Omental fat pad (tissue), 3 donors: ENCODE measurements at regions not wholly inside any gene's neighbourhood (a gene's known extent, or its start where the extent isn't known, plus 50 kb on each side); places are given as distances from the start of the nearest gene placed in this dataset.

Source experiments
- ATAC-seq: fragments of 150-250 bp; one replicate; pipeline ENCODE4 v1.9.1; 2016; ENCODE audit warnings: mild to moderate bottlenecking, moderate library complexity; ENCODE audit not compliant: low FRiP score
- DNase-seq: peaks from one replicate; pipeline ENCODE4 v3.0.0-alpha.2; 2019; ENCODE audit warnings: low spot score
- TF ChIP-seq, protein P1 (sequence below), 3 donors: fragments of 450-650 bp; IDR thresholded peaks; one replicate each; pipeline ENCODE4 v1.5.1; 2016 to 2017; ENCODE audit warnings: antibody characterized with exemption in 3 of 3, mild to moderate bottlenecking in 3 of 3, moderate library complexity in 2 of 3

DNA sequence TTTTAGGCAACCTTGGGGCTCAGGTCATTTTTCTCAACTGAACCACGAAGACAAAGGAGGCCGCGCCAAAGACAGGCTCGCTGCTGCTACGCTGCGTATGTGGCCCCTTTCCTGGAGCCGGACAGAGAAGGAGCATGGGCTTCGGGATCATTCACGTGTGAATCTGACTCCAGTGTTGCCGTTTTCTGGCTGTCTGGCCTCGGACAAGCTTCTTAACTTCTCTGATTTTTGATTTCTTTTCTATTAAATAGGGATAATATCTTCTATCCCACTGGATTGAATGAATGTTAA is 50.8 kb upstream of the ZNF366 start:
- ATAC-seq, result no peak
- TF ChIP-seq, protein P1, sequence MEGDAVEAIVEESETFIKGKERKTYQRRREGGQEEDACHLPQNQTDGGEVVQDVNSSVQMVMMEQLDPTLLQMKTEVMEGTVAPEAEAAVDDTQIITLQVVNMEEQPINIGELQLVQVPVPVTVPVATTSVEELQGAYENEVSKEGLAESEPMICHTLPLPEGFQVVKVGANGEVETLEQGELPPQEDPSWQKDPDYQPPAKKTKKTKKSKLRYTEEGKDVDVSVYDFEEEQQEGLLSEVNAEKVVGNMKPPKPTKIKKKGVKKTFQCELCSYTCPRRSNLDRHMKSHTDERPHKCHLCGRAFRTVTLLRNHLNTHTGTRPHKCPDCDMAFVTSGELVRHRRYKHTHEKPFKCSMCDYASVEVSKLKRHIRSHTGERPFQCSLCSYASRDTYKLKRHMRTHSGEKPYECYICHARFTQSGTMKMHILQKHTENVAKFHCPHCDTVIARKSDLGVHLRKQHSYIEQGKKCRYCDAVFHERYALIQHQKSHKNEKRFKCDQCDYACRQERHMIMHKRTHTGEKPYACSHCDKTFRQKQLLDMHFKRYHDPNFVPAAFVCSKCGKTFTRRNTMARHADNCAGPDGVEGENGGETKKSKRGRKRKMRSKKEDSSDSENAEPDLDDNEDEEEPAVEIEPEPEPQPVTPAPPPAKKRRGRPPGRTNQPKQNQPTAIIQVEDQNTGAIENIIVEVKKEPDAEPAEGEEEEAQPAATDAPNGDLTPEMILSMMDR (IDR thresholded peaks at IDR 0.05), result no peak
- DNase-seq, result no peak

DNA sequence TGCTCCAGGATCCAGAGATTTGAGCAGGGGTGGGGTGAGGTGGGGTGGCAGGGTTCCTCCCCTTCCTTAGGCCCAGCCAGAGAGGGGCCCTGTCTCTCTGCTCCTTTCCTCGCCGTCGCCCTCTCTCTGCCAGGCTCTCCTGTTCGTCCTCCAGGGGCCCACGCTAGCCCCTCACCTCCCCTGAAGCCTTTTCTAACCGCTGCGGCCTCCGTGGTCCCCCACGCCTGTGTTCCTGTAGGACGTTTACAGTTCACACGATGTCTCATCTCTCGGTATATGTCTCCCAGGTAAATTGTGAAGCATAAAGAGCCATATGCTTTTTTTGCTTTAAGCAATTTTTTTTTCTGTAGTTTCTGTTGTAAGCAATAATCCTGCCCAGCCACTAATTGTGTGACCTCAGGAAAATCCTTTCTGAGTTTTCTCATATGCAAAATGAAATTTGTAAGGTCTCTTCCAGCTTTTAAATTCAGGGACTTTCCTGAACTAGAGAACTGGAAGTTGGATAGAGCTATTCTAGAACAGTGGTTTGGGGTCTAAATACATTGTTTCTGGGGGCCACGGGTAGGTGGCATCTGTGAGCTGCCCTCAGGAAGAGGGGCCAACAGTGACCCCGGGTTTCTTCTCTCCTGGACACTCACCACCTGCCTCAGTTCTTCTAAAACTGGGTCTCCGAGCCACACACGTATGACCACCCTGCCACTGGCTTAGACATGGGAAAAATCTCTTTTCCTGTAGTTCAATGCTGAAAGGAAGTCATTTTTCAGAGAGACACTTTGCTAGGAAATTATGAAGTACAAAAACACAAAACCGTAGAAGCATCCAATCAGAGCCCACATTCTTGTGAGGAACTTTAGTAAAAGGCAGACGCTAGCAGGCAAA is 50.2 kb upstream of the ZNF366 start:
- TF ChIP-seq, protein P1 (IDR thresholded peaks at IDR 0.05), result no peak
- ATAC-seq (no peak), DNase-seq (no peak)
